IPS-NIHi11 (cell line): ENCODE measurements at regions not wholly inside any gene's neighbourhood (a gene's known extent, or its start where the extent isn't known, plus 50 kb on each side); places are given as distances from the start of the nearest gene placed in this dataset.
"Not testable (repeated sequence)": the region's sequence is repeated elsewhere in the genome, so short reads cannot be mapped to it uniquely, and the experiment has no call there.

Source experiments
- DNase-seq: peaks from one replicate; pipeline ENCODE4 v3.0.0; 2012; ENCODE audit warnings: mixed read lengths, low spot score

DNA sequence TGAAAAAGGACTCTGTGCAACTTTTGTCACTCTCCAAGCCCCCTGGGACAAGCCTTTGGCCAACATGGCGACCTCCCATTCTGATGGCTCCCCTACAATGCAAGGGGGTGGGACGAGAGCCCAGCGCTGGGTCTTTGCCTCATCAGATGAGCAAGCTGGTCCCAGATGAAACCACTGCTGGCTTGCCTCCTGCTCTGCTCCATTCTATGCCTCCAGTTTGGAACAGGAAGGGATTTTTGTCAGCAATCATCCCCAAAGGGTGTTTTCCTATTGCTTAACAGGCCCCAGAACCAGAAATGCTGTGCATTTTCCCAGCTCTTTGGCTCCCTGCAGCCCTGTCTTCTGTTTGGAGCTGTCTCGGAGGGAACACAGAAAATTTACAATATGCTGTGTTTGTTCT, 412.7 kb downstream of the MAFB start:
- no peak for DNase-seq

DNA sequence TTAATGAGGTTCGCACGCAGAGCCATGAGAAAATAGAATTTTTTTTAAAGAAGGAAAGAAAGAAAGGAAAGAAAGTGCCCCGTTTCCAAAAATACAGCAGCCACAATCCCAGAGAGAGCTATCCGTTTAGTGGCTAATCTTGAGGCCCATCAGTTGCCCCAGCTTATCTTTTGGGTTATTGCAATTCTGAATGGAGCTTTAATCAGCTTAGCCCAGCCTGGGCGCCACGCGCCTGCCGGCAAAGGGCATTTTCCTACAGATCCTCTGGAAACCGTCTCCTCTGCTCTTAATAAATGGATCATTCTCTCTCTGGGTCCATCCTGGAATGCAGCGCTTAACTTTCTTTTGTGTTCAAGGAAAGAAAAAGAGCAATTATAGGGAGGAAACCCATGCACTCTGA, 413.3 kb downstream of the MAFB start:
- DNase-seq: no peak

- DNase-seq: no peak
Observed at GRCh38 chr20:40274912-40275533, 414.0 kb downstream of the MAFB start.

DNA sequence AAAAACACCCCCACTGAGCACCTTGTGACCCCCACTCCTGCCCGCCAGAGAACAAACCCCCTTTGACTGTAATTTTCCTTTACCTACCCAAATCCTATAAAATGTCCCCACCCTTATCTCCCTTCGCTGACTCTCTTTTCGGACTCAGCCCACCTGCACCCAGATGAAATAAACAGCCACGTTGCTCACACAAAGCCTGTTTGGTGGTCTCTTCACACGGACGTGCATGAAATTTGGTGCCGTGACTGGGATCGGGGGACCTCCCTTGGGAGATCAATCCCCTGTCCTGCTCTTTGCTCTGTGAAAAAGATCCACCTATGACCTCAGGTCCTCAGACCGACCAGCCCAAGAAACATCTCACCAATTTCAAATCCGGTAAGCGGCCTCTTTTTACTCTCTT, 419.8 kb downstream of the MAFB start:
- not testable (repeated sequence) for DNase-seq

DNA sequence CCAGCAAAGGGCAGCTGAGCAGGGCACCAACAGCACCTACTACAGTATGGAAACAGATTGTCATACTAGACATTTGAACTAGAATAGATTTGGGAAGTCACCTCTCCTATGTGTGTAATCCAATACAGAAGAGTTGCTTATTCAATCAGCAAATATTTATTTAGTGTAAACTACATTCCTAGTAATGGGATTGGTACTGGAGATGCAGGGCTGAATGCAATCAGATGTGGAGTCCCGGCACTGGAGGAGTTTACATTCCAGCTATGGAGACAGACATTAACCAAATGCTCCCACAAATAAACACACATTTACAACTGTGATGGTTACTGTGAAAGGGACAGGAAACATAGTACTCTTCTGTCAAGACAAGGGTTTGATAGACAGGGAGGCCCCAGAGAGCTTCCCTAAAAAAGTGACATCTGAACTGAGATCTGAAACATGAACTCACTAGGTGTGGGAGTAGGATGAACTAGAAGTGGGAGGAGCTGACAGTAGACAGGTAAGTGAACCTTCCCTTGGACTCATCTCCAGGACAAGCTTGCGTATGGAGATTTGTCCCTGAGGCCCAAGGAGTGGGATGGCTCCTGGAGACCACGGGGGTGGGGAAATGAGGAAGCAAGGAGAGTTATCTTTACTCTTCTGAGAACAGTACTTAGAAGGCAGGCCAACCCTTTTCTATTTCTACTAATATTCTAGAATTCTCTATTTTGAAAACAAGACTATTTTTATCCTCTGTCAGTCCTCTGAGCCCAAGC, 420.5 kb downstream of the MAFB start:
- DNase-seq: no peak

GRCh38 chr20:40265825-40266533, 423.1 kb downstream of the MAFB start:
- DNase-seq: peak; percentile 22

DNA sequence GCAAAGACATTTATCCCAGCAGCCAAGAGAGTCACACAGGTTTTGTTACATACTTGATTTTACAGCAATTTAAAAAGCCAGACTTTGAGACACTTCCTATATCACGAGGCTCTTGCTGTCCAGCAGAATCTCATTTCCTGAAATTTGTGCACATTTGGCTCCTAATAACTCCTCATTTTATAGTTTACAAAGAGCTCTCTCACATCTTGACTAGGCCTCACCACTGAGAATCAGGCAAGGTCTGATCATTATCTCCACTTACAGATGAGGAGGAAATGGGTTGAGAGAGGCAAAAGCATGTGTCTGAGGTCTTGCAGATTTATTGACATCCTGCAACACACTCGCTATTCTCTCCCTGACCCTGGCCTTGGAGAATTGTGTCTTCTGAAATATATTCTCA, 426.8 kb downstream of the MAFB start:
- no peak for DNase-seq

GRCh38 chr20:40258931-40259330, 430.1 kb downstream of the MAFB start:
- DNase-seq: no peak

GRCh38 chr20:40257763-40258162, 431.3 kb downstream of the MAFB start:
- DNase-seq: no peak

- DNase-seq: no peak
Observed at GRCh38 chr20:40255365-40255764, 433.7 kb downstream of the MAFB start.

DNA sequence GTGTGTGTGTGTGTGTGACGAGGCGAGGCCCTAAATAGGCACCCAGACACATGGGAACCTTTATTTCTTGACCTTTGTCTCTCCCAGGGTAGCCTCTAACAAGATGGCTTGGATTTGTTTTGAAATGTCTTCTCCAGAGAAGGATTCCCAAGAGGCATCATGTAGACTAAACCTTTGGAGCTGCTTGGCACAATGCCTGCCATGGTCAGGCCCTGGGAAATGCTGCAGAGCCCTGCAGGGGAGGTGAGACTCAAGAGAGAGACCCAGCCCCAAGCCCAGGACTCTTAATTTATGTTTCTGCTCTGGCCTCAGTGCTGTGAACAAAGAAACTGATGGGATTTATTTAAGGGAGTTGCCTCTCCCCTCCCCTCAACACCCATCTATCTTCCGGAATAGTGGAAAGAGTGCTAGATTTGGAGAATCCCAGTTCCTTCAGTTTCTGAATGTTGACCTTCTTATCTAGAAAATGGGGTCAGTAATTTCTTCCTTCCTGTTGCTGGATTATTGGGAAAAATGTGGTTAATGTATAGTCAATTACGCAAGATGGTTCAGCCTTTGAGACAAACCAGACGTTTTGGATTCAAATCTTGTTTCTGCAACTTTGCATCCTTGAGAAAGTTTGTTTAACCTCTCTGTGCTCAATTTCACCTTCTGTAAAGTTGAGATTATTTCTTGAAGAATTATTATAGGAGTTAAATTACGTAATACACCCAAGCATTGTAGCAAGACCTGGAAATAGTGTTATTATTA, 434.8 kb downstream of the MAFB start:
- no peak for DNase-seq

DNA sequence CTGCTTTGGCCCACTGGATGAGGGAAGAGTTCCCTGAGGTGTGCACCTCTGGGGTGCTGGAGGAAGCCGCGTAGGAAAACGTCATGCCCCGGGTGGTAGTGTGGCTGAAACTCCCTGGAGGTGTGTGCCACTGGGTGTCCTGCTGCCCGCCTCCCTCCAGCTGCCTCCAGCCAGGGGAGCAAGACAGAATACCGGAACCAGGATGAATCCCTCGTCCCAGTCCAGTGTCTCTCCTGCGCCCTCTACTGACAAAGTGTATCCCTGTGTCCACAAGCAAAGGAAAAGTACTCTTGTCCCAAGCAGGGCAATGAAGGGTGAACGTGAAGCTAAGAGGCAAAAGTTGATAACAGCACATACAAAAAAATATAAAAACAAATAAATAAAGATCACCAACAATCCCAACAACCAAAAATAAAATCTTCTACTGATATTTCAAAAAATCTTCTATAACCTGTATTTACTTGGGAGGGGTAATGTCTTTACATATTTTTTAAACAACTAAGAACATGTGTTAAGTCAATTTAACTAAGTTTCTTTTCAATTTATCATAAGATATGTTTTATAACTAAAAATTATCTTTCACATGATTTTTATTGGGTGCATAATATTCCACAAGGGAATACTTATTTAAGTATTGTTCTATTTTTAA, 437.6 kb downstream of the MAFB start:
- peak; percentile 63 for DNase-seq

DNA sequence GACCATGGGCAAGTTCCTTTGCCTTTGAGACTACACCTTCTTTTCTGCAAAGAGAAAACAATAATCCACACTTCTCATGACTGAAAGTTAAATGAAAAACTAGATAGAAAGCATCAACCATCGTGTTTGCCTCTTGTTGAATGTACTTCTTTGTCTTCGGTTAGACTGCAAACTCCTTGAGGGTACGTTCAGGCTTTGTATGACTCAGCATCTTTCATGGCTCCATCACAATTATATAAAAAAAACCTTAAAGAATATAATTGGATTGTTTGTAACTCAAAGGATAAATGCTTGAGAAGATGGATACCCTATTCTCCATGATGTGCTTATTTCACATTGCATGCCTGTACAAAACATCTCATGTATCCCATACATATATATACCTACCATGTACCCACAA, 439.2 kb downstream of the MAFB start:
- no peak for DNase-seq

DNA sequence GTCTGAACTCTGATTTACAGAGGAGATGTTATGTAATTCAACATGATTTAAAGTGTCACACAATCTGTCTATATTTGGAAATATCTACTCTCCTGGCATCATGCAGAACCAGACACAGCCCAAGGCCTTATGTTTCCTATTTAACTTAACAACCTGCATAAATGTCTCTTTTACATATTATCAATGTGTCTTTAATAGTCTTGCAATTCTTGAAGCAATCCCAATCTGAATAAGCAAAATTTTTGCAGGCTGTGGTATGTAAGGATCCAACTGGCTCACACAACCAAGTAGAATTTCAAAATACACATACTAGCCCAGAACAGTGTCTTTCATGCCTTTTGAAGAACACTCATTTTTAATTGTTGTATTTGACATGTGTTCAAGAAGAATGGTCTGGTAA, 443.2 kb downstream of the MAFB start:
- DNase-seq: no peak

DNA sequence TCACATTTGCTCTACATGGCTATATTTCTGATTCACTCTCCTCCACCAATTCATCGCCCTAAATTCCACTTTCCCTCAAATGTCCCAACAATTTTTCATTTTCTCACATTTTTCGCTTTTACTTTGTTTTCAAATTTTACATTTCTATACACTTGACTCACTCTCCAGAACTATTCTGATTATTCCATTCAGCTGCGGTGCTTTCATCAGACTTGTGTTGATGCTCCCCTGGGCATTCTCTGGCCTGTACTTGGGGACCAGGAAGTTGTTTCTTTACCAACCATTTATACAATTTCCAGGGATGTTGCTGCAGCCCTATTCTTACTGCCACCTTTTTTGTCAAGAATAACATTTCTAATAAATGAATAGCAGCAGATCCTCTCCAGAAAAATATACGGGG, 444.8 kb downstream of the MAFB start:
- no peak for DNase-seq

- DNase-seq: no peak
Observed at GRCh38 chr20:40241596-40242343, 447.3 kb downstream of the MAFB start.

GRCh38 chr20:40238511-40238910, 450.5 kb downstream of the MAFB start:
- no peak for DNase-seq

DNA sequence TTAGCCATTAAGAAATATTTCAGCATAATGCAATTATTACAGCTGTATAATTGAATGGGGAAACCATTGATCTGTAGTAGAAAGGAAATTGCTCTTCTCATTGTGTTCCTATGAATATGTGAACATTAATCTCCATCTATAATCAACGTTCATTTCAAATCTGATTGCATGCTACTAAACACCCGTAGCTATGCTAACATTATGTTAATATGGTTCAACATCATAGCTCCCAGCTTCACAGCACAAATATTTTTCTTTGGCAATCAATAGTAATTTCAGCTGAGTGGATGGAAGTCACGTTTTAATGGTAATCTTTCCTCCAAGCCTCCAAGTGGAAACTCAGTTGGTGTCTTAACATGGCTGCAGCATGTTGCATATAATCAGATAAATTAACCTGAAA, 454.4 kb downstream of the MAFB start:
- DNase-seq: no peak

DNA sequence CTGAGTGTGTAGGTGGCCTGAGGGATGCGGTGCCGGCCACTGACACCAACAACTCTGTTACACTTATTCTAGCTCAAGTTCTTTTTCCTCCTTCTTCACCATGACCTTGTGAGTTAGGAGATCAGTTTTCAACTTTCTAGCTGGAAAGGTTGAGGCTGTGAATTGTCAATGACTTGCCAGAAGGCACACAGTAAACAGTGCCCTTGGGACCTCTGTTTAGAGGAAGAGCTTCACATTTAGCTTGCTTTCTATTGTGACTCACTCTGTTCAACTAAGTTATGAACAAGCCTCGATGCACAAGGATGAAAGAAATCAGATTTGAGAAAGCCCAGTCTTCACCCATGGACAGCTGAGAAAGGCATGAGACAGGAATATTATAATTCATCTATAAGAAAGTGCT, 455.6 kb downstream of the MAFB start:
- DNase-seq: no peak

DNA sequence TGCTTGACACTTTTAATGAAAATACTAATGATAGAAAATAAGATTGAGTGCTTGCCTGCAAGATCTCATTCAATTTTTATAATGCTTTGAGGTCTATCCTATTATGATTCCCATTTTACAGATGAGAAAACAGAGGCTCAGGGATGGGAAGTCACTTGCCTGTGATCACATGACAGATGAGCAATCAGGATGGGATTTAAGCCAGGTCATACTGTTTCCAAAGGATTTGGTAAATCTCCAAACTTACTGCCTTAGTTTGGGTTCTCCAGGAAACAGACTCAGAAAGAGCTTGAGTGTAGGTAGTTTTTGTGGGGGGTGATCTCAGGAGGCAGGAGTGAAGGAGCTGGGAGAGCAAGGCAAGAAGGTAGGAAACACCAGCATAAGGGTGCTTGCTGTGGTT, 456.3 kb downstream of the MAFB start:
- DNase-seq: no peak

DNA sequence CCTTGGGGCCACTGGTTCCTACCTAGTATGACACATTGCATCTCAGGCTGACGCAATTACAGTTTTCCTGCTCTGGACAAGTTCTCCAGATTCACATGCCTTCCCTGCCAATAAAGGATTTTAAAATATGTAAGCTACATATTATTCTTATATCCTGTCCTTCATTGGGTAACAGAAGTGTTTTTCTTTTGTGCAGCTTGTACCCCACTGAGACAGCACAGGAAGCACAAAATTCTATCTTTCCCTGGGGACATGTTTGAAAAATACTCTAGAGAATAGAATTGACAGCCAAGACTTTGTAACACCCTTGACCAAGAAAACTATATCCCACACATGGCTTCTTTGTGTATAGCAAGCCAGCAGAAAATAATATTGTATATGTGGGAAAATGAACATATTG, 456.8 kb downstream of the MAFB start:
- no peak for DNase-seq
